M059J (cell line): ENCODE measurements at regions not wholly inside any gene's neighbourhood (a gene's known extent, or its start where the extent isn't known, plus 50 kb on each side); places are given as distances from the start of the nearest gene placed in this dataset.
"Not testable (repeated sequence)": the region's sequence is repeated elsewhere in the genome, so short reads cannot be mapped to it uniquely, and the experiment has no call there.

Experiments
- DNase-seq: peaks from one replicate; pipeline ENCODE4 v3.0.0-alpha.2; 2012; ENCODE audit warnings: low read depth

- peak; percentile 1 for DNase-seq
Observed at GRCh38 chr4:85165808-85166207, 199.3 kb upstream of the WDFY3 start.

DNA sequence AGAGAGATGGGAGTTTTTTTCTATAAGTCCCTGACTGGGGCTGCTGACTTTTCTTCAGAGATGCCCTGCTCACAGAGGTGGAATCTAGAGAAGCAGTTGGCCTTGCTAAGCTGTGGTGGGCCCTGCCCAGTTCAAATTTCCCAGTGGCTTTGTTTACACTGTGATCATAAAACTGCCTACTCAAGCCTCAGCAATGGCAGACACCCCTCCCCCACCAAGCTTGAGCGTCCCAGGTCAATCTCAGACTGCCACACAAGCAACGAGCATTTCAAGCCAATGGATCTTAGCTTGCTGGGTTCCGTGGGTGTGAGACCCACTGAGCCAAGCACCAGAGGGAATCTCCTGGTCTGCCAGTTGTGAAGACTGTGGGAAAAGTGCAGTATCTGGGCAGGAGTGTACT, 199.8 kb upstream of the WDFY3 start:
- DNase-seq = peak; percentile 23

DNA sequence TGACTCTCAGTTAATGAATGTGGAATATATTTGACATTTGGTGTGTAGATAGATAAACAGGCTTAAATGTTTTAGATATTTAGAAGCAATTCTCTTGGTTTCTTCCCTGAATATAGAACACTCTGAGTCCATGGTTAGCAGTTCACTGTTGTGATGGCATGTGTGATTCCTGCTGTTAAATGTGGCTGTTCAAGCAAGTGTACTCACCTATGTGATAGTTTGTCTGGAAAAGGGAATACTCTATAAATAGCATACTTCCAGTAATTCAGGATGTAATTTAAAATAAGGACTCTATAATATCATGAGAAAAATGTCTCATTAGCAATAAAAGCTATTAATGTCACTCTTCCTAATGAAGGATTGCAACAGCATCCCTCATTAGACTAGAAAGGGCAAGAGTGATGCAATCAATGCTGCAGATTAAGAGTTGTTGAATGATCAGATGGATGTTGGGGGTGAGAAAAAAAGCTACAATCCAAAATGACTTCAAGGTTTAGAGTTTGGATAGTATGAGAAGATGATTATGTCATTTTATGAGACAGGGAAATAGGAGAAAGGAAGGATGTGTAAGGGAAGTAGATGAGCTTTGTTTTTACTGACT, 201.8 kb upstream of the WDFY3 start:
- DNase-seq = no peak

DNA sequence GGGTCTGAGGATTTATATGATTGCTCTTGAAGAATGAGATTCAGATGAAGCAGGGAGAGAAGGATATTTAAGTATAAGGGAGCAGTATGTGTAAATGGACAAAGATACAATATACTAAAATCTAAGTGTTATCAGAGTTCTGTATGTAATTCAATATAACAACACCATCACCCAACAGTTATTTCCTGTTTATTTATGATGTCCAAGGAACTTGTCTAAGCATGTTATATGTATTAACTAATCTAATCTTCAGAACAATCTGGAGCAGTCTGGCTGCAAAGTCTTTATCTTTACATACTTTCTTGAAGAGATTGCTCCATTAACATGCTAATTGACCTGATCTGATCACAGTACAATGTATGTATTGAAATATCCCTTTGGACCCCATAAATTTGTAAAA, 203.8 kb upstream of the WDFY3 start:
- no peak for DNase-seq

GRCh38 chr4:85175190-85175589, 208.7 kb upstream of the WDFY3 start:
- DNase-seq = no peak

- DNase-seq = no peak
Observed at GRCh38 chr4:85177092-85177491, 210.6 kb upstream of the WDFY3 start.

DNA sequence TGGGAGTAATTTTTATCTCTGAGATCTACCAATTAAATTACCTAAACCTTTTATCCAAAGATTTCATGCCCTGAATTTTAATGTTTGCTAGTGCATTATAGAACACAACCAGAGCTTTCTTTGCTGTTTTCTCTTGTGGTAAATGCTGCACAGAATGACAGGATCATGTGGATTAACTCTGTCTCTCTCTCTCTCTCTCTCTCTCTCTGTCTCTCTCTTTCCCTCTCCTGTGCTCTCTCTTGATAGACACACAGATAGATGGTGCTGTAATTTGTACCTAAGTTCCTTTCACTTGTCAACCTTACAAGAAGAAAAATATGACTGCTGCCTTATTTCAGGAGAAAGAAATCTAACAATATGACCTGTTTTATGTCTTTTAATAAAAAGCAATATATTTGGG, 211.2 kb upstream of the WDFY3 start:
- no peak for DNase-seq

DNA sequence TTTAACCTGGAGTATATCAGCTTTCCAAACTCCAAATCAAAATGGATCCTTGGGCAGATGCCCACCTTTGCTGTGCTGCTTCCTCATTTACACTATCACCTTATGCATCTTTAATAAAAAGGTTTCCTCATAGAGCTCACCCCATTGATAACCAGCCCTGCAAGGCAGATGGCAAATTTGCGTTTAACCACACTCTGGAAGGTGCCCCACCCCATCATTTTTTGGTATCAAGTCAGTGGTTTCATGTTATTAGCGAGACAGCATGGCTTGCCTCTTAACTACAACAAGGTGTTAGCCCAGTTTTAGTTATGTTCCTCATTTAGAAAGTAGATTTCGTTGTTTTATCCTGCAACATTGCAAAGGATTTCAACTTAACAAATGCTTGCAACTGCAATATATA, 214.0 kb upstream of the WDFY3 start:
- no peak for DNase-seq

DNA sequence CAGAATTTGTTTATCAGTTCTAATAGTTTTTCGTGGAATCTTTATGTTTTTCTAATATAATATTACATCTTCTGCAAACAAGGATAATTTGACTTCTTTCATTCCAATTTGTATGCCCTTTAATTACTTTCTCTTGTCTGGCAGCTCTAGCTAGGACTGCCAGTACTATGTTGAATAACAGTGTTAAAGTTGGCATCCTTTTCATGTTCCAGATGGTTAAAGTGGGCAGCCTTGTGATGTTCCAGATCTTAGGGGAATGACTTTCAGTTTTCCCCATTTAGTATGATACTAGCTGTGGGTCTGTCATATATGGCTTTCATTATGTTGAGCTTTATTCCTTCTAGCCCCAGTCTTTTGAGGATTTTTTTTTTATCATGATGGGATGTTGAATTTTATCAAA, 220.6 kb upstream of the WDFY3 start:
- no peak for DNase-seq

DNA sequence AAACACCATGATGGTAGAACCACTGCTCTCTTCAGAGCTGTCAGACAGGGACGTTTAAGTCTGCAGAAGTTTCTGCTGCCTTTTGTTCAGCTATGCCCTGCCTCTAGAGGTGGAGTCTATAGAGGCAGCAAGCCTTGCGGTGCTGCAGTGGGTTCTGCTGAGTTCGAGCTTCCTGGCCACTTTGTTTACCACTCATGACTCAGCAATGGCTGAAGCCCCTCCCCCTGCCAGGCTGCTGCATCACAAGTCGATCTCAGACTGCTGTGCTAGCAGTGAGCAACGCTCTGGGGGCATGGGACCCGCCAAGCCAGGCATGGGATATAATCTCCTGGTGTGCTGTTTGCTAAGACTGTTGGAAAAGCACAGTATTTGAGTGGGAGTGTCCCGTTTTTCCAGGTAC, 229.5 kb upstream of the WDFY3 start:
- peak; percentile 42 for DNase-seq

DNA sequence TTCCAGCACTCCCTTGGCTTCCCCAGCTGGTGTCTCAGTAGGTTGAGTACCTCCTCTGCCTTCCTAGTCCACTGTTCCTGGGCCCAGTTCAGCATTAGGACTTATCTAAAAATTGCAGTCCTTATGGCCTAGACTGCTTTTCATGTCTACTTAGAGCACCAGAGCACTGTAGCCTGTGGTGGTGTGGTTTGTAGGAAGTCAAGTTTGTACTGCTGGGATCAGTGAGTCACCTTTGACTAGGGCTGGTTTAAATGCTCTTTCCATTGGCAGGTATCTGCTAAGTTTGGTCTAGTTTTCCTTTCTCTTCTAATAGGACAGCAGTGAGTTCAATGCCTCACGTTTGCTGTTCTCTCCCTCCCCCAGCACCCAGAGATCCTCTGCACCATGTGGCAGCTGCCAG, 233.6 kb upstream of the WDFY3 start:
- DNase-seq = peak; percentile 69

DNA sequence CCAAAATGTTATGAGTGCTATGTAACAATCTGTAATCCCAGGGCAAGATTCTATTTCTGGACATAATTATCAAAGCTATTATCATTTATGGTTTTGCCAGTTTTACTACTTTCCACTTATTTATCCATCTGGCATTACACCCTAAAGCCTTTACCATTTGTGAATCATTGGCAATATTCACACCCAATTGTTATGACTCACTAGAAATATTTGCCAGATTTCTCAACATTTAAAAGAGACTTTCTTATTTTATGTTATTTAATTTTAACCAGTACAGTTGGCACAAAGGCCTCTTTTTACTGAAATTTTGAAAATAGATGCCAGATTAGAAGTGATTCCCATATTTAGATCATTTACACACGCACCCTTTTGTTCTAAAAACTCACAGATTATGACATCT, 242.7 kb upstream of the WDFY3 start:
- DNase-seq = peak; percentile 37

DNA sequence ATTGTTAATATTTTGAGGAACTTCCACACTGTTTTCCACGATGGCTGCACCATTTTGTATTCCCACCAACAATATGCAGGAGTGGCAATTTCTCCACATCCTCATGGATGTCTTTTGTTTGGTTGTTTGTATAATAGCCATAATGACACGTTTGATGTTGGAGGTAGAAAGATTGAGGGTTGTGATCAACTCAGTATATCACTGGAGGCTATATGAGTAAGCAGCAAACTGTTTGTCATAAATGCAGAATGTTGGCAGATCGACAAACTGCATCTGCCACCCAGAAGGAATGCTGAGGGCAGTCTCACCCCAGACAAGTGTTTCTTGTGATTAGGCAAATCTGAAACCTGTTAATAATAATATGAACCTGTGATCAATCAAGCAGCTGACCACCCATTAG, 243.9 kb upstream of the WDFY3 start:
- DNase-seq = peak; percentile 81

DNA sequence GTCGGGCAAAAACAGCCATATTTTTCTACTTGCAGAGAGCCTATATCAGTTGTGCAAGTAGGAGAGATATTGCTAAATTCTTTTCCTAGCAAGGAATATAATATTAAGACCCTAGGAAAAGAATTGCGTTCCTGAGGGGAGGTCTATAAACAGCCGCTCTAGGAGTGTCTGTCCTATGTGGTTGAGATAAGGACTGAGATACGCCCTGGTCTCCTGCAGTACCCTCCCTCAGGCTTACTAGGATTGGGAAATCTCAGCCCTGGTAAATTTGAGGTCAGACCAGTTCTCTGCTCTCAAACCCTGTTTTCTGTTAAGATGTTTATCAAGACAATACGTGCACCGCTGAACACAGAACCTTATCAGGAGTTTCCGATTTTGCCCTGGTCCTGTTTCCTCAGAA, 250.1 kb upstream of the WDFY3 start:
- DNase-seq = not testable (repeated sequence)

DNA sequence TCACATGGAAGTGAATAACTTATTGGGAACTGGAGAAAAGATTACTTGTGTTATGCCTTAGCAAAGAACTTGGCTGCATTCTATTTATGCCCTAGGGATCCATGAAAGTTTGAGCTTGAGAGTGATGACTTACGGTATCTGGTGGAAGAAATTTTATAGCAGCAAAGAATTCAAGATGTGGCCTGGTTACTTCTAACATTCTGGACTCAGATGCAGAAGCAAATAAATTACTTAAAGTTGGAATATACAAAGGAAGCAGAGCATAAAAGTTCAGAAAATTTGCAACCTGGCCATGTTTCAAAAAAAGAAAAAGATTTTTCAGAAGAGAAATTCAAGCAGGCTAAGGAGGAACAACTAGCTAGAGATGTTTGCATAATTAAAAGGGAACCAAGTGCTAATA, 252.3 kb upstream of the WDFY3 start:
- DNase-seq = no peak

DNA sequence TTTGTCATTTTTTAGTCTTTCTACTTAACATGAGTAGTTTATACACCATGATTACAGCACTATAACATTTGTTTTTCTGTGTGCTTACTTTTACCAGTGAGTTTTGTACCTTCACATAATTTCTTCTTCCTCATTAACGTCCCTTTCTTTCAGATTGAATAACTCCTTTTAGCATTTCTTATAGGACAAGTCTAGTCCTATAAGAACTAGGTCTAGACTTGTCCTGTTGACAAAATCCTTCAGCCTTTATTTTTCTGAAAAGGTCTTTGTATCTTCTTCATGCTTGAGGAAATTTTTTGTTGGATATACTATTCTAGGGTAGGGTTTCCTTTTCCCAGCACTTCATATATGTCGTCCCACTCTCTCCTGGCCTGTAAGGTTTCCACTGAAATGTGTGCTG, 253.3 kb upstream of the ARHGAP24 start:
- DNase-seq = no peak

DNA sequence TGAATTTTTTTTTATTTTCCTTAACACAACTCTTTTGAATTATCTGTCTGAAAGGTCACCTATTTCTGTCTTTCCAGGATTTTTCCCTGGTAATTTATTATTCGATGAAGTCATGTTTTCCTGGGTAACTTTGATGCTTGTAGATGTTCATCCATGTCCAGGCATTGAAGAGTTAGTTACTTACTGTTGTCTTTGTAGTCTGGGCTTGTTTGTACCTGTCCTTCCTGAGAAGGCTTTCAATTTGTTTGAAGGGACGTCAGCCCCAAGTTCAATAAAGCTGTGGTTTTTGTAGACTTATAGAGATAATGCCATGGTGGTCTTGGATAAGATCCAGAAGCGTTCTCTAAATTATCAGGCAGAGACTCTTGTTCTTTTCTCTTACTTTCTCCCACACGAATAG, 252.4 kb upstream of the ARHGAP24 start:
- no peak for DNase-seq

DNA sequence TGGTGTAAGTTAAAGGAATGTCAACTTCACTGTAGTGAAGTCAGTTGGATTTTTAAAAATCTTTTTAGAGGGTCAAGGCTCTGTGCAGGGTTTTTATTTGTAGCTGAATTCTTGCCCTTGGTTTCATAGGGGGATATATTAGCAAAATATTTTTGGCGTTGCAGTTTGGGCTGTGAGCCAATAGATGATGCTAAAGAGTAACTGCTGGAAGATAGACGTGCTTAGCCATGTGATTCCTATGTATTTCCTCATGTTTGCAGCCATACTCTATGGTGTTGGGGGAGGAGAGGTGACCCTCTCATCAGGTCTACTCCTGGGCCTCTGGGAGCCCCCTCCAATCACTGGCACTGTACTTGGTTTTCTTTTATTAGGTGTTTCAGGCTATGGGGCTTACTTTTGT, 246.7 kb upstream of the ARHGAP24 start:
- DNase-seq = no peak

GRCh38 chr4:85233516-85233915, 241.4 kb upstream of the ARHGAP24 start:
- no peak for DNase-seq

GRCh38 chr4:85243857-85244256, 231.1 kb upstream of the ARHGAP24 start:
- DNase-seq = peak; percentile 1

GRCh38 chr4:85244638-85245037, 230.3 kb upstream of the ARHGAP24 start:
- no peak for DNase-seq

GRCh38 chr4:85246055-85246454, 228.9 kb upstream of the ARHGAP24 start:
- no peak for DNase-seq

GRCh38 chr4:85250852-85251251, 224.1 kb upstream of the ARHGAP24 start:
- no peak for DNase-seq

- DNase-seq = no peak
Observed at GRCh38 chr4:85257817-85258370, 217.1 kb upstream of the ARHGAP24 start.
